Type B pancreatic cell (in vitro differentiated cells): ENCODE measurements at regions not wholly inside any gene's neighbourhood (a gene's known extent, or its start where the extent isn't known, plus 50 kb on each side); places are given as distances from the start of the nearest gene placed in this dataset.
"Not testable (repeated sequence)": the region's sequence is repeated elsewhere in the genome, so short reads cannot be mapped to it uniquely, and the experiment has no call there.

Experiments
- DNase-seq: peaks from one replicate; pipeline ENCODE4 v3.0.0; 2021; ENCODE audit warnings: mixed read lengths; ENCODE audit not compliant: unreplicated experiment; ENCODE audit errors: extremely low spot score
- H3K27ac Mint-ChIP-seq: 2 replicates; pipeline ENCODE4 v1.8.0; 2021; ENCODE audit warnings: mild to moderate bottlenecking, mixed read lengths
- H3K27me3 Mint-ChIP-seq: 2 replicates; pipeline ENCODE4 v1.8.0; 2021; ENCODE audit warnings: mixed read lengths
- H3K36me3 Mint-ChIP-seq: 2 replicates; pipeline ENCODE4 v1.8.0; 2021; ENCODE audit warnings: mixed read lengths
- H3K4me1 Mint-ChIP-seq: one replicate; pipeline ENCODE4 v1.8.0; 2021; ENCODE audit warnings: mixed read lengths; ENCODE audit not compliant: unreplicated experiment
- H3K4me3 Mint-ChIP-seq: 2 replicates; pipeline ENCODE4 v1.8.0; 2021; ENCODE audit warnings: mild to moderate bottlenecking, mixed read lengths
- H3K9me3 Mint-ChIP-seq: 2 replicates; pipeline ENCODE4 v1.8.0; 2021; ENCODE audit warnings: mixed read lengths
- CTCF ChIP-seq: fragments of 200-600 bp; sonication (generic); conservative IDR thresholded peaks from 2 replicates; pipeline ENCODE4 v1.5.0; 2021; ENCODE audit warnings: antibody characterized with exemption, mild to moderate bottlenecking

GRCh38 chr13:65585346-65585745, 1644.8 kb downstream of the PCDH9 start:
- no peak for TF ChIP-seq CTCF
- H3K4me1 Mint-ChIP-seq = no peaks in the 10 kb centered on the region
- H3K27ac Mint-ChIP-seq = no peak overlapping the region

GRCh38 chr13:65584126-65584525, 1646.0 kb downstream of the PCDH9 start:
- peaks cover 7% of the 10 kb centered on the region for H3K9me3 Mint-ChIP-seq
- TF ChIP-seq CTCF = no peak
- no peaks in the 10 kb centered on the region for H3K27me3 Mint-ChIP-seq
- no peaks in the 10 kb centered on the region for H3K36me3 Mint-ChIP-seq
- H3K4me1 Mint-ChIP-seq = no peaks in the 10 kb centered on the region
- no peak overlapping the region for H3K4me3 Mint-ChIP-seq
- DNase-seq = no peak
- H3K27ac Mint-ChIP-seq = no peak overlapping the region

More at GRCh38 chr13:65585346-65585745, 1644.8 kb downstream of the PCDH9 start:
- H3K9me3 Mint-ChIP-seq = peaks cover 17% of the 10 kb centered on the region
- no peaks in the 10 kb centered on the region for H3K36me3 Mint-ChIP-seq
- H3K27me3 Mint-ChIP-seq = no peaks in the 10 kb centered on the region
- no peak for DNase-seq
- no peak overlapping the region for H3K4me3 Mint-ChIP-seq

- no peak for DNase-seq
- no peak for TF ChIP-seq CTCF
- Mint-ChIP-seq H3K4me3 (no peak overlapping the region), H3K27ac (no peak overlapping the region), H3K4me1 (no peaks in the 10 kb centered on the region), H3K36me3 (no peaks in the 10 kb centered on the region), H3K9me3 (peaks cover 2% of the 10 kb centered on the region), H3K27me3 (no peaks in the 10 kb centered on the region)
Measured at GRCh38 chr13:65582160-65582559, 1648.0 kb downstream of the PCDH9 start.

- H3K9me3 Mint-ChIP-seq, H3K4me1 Mint-ChIP-seq, DNase-seq, H3K36me3 Mint-ChIP-seq, H3K27ac Mint-ChIP-seq, H3K27me3 Mint-ChIP-seq, H3K4me3 Mint-ChIP-seq: not testable (repeated sequence)
Measured at GRCh38 chr13:65564561-65564960, 1665.6 kb downstream of the PCDH9 start.

GRCh38 chr13:65562305-65562704, 1667.8 kb downstream of the PCDH9 start:
- TF ChIP-seq CTCF = no peak
- peaks cover 7% of the 10 kb centered on the region for H3K4me1 Mint-ChIP-seq
- no peaks in the 10 kb centered on the region for H3K9me3 Mint-ChIP-seq
- H3K4me3 Mint-ChIP-seq = no peak overlapping the region
- H3K36me3 Mint-ChIP-seq = no peaks in the 10 kb centered on the region
- H3K27me3 Mint-ChIP-seq = no peaks in the 10 kb centered on the region
- DNase-seq = no peak
- H3K27ac Mint-ChIP-seq = no peak overlapping the region

GRCh38 chr13:65560936-65561335, 1669.2 kb downstream of the PCDH9 start:
- no peaks in the 10 kb centered on the region for H3K27me3 Mint-ChIP-seq
- H3K36me3 Mint-ChIP-seq = no peaks in the 10 kb centered on the region
- TF ChIP-seq CTCF = no peak
- peaks cover 7% of the 10 kb centered on the region for H3K4me1 Mint-ChIP-seq
- H3K4me3 Mint-ChIP-seq = no peak overlapping the region
- no peak for DNase-seq
- H3K9me3 Mint-ChIP-seq = no peaks in the 10 kb centered on the region
- no peak overlapping the region for H3K27ac Mint-ChIP-seq
